Neural progenitor cell (in vitro differentiated cells): ENCODE measurements at regions not wholly inside any gene's neighbourhood (a gene's known extent, or its start where the extent isn't known, plus 50 kb on each side); places are given as distances from the start of the nearest gene placed in this dataset.

Source experiments
- CTCF ChIP-seq: fragments of 200-600 bp; sonication (generic); IDR thresholded peaks from 2 replicates; pipeline ENCODE4 v1.5.1; 2017; ENCODE audit warnings: antibody characterized with exemption, mild to moderate bottlenecking
- EZH2 ChIP-seq: fragments of 200-600 bp; sonication (generic); IDR thresholded peaks from 2 replicates; pipeline ENCODE4 v1.6.1; 2017; ENCODE audit warnings: antibody characterized with exemption, mild to moderate bottlenecking, moderate library complexity
- EZH2phosphoT487 ChIP-seq: fragments of 200-600 bp; sonication (generic); IDR thresholded peaks from 2 replicates; pipeline ENCODE4 v1.6.1; 2017; ENCODE audit warnings: antibody characterized with exemption

GRCh38 chr5:93831449-93831848 is 90.0 kb upstream of the POU5F2 start:
- no peak for TF ChIP-seq EZH2
- no peak for TF ChIP-seq CTCF
- no peak for TF ChIP-seq EZH2phosphoT487
